Esophagus squamous epithelium (tissue), 5 donors: ENCODE measurements at regions not wholly inside any gene's neighbourhood (a gene's known extent, or its start where the extent isn't known, plus 50 kb on each side); places are given as distances from the start of the nearest gene placed in this dataset.

ENCODE experiments used
- DNase-seq: peaks from one replicate; lab custom pipeline; 2025; lab: John Stamatoyannopoulos, UW
- H3K27ac ChIP-seq, 4 donors: fragments of 200-600 bp; sonication (generic); one replicate each; pipeline ENCODE4 v1.5.1; 2016 to 2019; ENCODE audit warnings: mild to moderate bottlenecking in 1 of 4
- H3K27me3 ChIP-seq, 4 donors: fragments of 200-600 bp; sonication (generic); 1 replicate in 3 of 4; 2 replicates in 1 of 4; pipeline versions ENCODE4 v1.5.1 to v1.6.0; 2017 to 2021; ENCODE audit warnings: antibody characterized with exemption in 1 of 4
- H3K36me3 ChIP-seq, 3 donors: fragments of 200-600 bp; sonication (generic); one replicate each; pipeline ENCODE4 v1.5.1; 2016 to 2019
- H3K4me1 ChIP-seq, 3 donors: fragments of 200-600 bp; sonication (generic); one replicate each; pipeline ENCODE4 v1.5.1; 2017 to 2019
- H3K4me3 ChIP-seq, 4 donors: fragments of 200-600 bp; sonication (generic); 1 replicate in 3 of 4; 2 replicates in 1 of 4; pipeline ENCODE4 v1.5.1; 2016 to 2019; ENCODE audit warnings: mild to moderate bottlenecking in 2 of 4, moderate library complexity in 1 of 4
- H3K9me3 ChIP-seq, 3 donors: fragments of 200-600 bp; sonication (generic); one replicate each; pipeline ENCODE4 v1.5.1; 2016 to 2019
- POLR2A ChIP-seq, 4 donors: fragments of 450-650 bp; IDR thresholded peaks; one replicate each; pipeline ENCODE4 v1.6.1; 2017; ENCODE audit warnings: antibody characterized with exemption in 4 of 4, mild to moderate bottlenecking in 4 of 4, moderate library complexity in 3 of 4
- WGBS, 2 donors: methylation state at CpG; one replicate each; pipeline ENCODE4 v1.1.5; 2018; 5-methylcytosine and 5-hydroxymethylcytosine counted together
- intact Hi-C: fragments of 100-400 bp; cut with DNase I; formaldehyde crosslinking; loops from one replicate; pipeline ENCODE4 v1.15.0; 2022
- TF ChIP-seq, protein P1 (sequence below), 6 experiments: fragments of 450-650 bp in 4 of 6; fragments of 200-600 bp in 2 of 6; sonication (generic) in 2 of 6; IDR thresholded peaks; one replicate each; pipeline ENCODE4 v1.5.1; 2016 to 2019; ENCODE audit warnings: antibody characterized with exemption in 6 of 6, mild to moderate bottlenecking in 4 of 6, moderate library complexity in 4 of 6
- donor health status: DM: yes; HTN: yes; CAD: no.

DNA sequence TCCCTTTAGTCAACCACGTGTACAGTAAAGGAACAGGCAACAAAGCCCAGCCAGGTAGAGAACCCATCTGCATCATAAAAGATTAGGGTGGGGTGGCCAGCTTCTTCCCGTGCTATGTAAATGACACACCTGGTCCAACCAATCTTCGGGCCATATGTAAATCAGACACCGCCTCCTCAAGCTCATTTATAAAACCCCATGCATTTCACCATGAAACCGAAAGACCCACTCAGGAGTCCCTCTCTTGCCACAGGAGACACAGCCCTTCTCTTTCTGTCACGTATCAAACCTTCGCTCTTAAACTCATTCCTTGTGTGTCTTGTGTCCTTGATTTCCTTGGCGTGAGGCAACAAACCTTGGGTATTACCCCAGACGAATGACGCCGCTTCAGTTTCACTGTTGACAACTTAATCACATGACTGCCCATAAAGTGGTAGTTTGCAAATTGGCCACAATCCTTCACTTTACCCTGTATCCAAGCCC is 59.8 kb upstream of the TBPL2 start:
- no peaks in the 10 kb centered on the region for H3K9me3 ChIP-seq
- intact Hi-C loops: no loop called here
- no peaks in the 10 kb centered on the region for H3K27me3 ChIP-seq
- no peaks in the 10 kb centered on the region for H3K4me1 ChIP-seq
- TF ChIP-seq, protein P1, sequence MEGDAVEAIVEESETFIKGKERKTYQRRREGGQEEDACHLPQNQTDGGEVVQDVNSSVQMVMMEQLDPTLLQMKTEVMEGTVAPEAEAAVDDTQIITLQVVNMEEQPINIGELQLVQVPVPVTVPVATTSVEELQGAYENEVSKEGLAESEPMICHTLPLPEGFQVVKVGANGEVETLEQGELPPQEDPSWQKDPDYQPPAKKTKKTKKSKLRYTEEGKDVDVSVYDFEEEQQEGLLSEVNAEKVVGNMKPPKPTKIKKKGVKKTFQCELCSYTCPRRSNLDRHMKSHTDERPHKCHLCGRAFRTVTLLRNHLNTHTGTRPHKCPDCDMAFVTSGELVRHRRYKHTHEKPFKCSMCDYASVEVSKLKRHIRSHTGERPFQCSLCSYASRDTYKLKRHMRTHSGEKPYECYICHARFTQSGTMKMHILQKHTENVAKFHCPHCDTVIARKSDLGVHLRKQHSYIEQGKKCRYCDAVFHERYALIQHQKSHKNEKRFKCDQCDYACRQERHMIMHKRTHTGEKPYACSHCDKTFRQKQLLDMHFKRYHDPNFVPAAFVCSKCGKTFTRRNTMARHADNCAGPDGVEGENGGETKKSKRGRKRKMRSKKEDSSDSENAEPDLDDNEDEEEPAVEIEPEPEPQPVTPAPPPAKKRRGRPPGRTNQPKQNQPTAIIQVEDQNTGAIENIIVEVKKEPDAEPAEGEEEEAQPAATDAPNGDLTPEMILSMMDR (IDR thresholded peaks at IDR 0.05): no peak
- no peak for TF ChIP-seq POLR2A (IDR thresholded peaks at IDR 0.05)
- no peak for DNase-seq
- 82 to 86% methylated on average over 11 of the region's 11 CpGs for WGBS, 2 donors
- no peak overlapping the region for H3K4me3 ChIP-seq
- H3K36me3 ChIP-seq: no peaks in the 10 kb centered on the region
- H3K27ac ChIP-seq: no peak overlapping the region

DNA sequence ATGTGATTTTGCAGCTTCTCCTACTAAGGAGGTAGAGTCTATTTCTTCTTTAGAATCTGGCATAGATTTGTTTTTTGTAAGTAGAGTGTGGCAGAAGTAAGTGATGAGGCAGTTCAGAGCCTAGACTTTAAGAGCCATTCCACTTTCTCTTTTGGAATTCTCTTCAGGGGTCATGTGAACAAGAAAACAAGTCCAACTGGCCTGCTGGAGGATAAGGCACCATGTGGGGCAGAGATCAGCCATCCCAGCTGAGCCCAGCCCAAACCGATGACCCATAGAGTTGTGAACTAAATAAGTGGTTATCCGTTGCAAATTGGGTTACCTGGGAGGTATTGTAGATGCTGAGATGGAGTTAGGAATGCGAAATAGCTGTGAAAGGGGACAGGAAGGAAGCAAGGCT is 60.3 kb upstream of the TBPL2 start:
- Histone ChIP-seq H3K9me3 (no peaks in the 10 kb centered on the region), H3K4me3 (no peak overlapping the region), H3K36me3 (no peaks in the 10 kb centered on the region), H3K27me3 (no peaks in the 10 kb centered on the region), H3K27ac (no peak overlapping the region), H3K4me1 (no peaks in the 10 kb centered on the region)
- WGBS, 2 donors: 92 to 93% methylated on average over 3 of the region's 3 CpGs
- intact Hi-C loops: no loop called here
- TF ChIP-seq, protein P1 (IDR thresholded peaks at IDR 0.05): no peak
- no peak for TF ChIP-seq POLR2A (IDR thresholded peaks at IDR 0.05)
- DNase-seq: no peak

DNA sequence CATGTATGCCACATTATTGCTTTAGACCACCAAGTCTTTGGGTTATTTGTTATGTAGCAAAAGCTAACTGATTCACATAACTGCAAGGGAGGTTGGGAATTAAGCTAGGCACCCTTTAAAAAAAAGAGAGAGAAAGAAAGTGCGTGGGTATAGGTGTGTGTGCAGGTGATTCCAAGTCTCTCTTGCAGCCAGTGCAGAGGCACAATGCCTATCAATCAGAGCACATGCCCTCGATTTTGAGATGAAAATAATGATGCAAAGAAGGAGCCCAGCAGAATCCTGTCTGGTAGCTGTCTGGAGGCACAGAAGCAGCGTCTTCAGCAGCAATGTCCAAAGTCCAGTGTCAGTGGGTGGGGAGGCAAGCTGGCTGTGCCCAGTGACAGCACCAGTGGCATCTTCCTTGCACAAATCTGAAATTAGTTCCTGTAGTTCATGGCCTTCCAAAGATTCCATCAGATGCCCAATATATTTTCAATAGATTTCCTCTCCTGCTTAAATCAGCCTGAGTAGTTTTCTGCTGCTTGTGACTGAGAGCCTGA is 62.4 kb upstream of the TBPL2 start:
- Histone ChIP-seq H3K27me3 (no peaks in the 10 kb centered on the region), H3K4me3 (no peak overlapping the region), H3K36me3 (no peaks in the 10 kb centered on the region), H3K27ac (no peak overlapping the region), H3K4me1 (no peaks in the 10 kb centered on the region), H3K9me3 (no peaks in the 10 kb centered on the region)
- 61 to 74% methylated on average over 3 of the region's 3 CpGs for WGBS, 2 donors
- no peak for DNase-seq
- intact Hi-C loops: no loop called here
- TF ChIP-seq, protein P1 (IDR thresholded peaks at IDR 0.05): no peak
- TF ChIP-seq POLR2A (IDR thresholded peaks at IDR 0.05): no peak

DNA sequence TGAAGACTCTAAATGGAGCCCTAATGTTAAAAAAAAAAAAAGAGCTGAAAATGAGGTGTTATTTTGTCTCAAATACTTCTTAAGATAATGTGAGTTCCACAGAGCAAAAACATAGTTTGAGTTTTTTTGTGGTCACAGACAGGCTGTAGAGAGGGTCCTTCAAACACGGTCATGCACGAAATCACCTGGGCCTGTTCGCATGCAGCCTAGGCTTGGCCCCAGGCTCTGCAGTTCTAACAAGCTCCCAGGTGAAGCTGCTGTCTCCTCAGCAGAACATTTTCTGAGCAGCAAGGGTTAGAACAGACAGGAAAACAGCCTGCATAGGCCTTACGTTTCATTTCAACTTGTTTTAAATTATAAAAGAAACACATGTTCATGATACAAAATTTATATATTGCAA is 65.4 kb upstream of the TBPL2 start:
- Histone ChIP-seq H3K27me3 (no peaks in the 10 kb centered on the region), H3K36me3 (no peaks in the 10 kb centered on the region), H3K4me3 (no peak overlapping the region), H3K9me3 (no peaks in the 10 kb centered on the region), H3K27ac (no peak overlapping the region), H3K4me1 (peaks cover 0 to 7% (median 0%) of the 10 kb centered on the region in 3 donors)
- no peak for DNase-seq
- intact Hi-C loops: no loop called here
- TF ChIP-seq, protein P1 (IDR thresholded peaks at IDR 0.05): no peak
- TF ChIP-seq POLR2A (IDR thresholded peaks at IDR 0.05): no peak
- WGBS, 2 donors: 90 to 92% methylated on average over 4 of the region's 4 CpGs

DNA sequence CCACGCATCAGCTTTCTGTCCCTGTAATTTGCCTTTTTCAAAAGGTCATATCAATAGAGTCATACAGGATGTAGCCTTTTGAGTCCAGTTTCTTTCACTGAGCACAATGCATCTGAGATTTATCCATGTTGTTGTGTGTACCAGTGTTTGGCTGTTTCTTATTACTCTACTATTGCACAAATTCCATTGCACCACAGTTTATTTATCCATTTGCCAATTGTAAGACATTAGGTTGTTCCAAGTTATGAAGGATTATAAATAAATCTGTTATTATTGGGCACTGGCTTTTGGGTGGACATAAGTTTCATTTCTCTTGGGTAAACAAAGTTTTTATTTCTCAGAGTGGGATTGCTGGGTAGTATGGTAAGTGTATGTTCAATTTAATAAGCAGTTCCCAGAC is 68.3 kb upstream of the TBPL2 start:
- no peak for TF ChIP-seq POLR2A (IDR thresholded peaks at IDR 0.05)
- TF ChIP-seq, protein P1 (IDR thresholded peaks at IDR 0.05): no peak
- 89 to 92% methylated on average over 1 of the region's 1 CpG for WGBS, 2 donors
- no peak for DNase-seq
- no peaks in the 10 kb centered on the region for H3K27me3 ChIP-seq
- no peak overlapping the region for H3K27ac ChIP-seq
- no peaks in the 10 kb centered on the region for H3K36me3 ChIP-seq
- intact Hi-C loops: no loop called here
- H3K9me3 ChIP-seq: no peaks in the 10 kb centered on the region
- no peak overlapping the region for H3K4me3 ChIP-seq
- peaks cover 0 to 27% (median 0%) of the 10 kb centered on the region in 3 donors for H3K4me1 ChIP-seq
